ENCODE measurements at regions not wholly inside any gene's neighbourhood (a gene's known extent, or its start where the extent isn't known, plus 50 kb on each side); places are given as distances from the start of the nearest gene placed in this dataset.

- Histone ChIP-seq H3K4me1 (ENCODE audit: control insufficient read depth in 1 of 2, insufficient read depth in 2 of 2, low read length in 2 of 2) (no peaks in the 10 kb centered on the region), H3K9ac (ENCODE audit: low read depth in 1 of 2, low read length in 2 of 2) (no peak overlapping the region)
Measured at GRCh38 chr13:90403330-90404082, 944.0 kb upstream of the MIR17HG start.

GRCh38 chr13:90405301-90405700, 942.2 kb upstream of the MIR17HG start:
- H3K9ac ChIP-seq (ENCODE audit: low read depth in 1 of 2, low read length in 2 of 2) = no peak overlapping the region
- no peaks in the 10 kb centered on the region for H3K4me1 ChIP-seq (ENCODE audit: control insufficient read depth in 1 of 2, insufficient read depth in 2 of 2, low read length in 2 of 2)
- H3K9me3 ChIP-seq (ENCODE audit: control insufficient read depth in 1 of 2, low read length in 2 of 2) = peaks cover 0 to 2% of the 10 kb centered on the region in 2 donors
- H3K4me3 ChIP-seq (ENCODE audit: low read depth in 1 of 2, low read length in 2 of 2) = no peak overlapping the region
- no peaks in the 10 kb centered on the region for H3K36me3 ChIP-seq (ENCODE audit: control insufficient read depth in 1 of 2, insufficient read depth in 2 of 2, low read length in 2 of 2)
- no peaks in the 10 kb centered on the region for H3K27me3 ChIP-seq (ENCODE audit: control insufficient read depth in 1 of 2, insufficient read depth in 2 of 2, low read length in 2 of 2)
- no peak overlapping the region for H3K27ac ChIP-seq (ENCODE audit: low read depth, low read length)

More at GRCh38 chr13:90403330-90404082, 944.0 kb upstream of the MIR17HG start:
- H3K9me3 ChIP-seq (ENCODE audit: control insufficient read depth in 1 of 2, low read length in 2 of 2) = peaks cover 2 to 6% of the 10 kb centered on the region in 2 donors
- H3K4me3 ChIP-seq (ENCODE audit: low read depth in 1 of 2, low read length in 2 of 2) = no peak overlapping the region
- no peaks in the 10 kb centered on the region for H3K27me3 ChIP-seq (ENCODE audit: control insufficient read depth in 1 of 2, insufficient read depth in 2 of 2, low read length in 2 of 2)
- no peaks in the 10 kb centered on the region for H3K36me3 ChIP-seq (ENCODE audit: control insufficient read depth in 1 of 2, insufficient read depth in 2 of 2, low read length in 2 of 2)
- H3K27ac ChIP-seq (ENCODE audit: low read depth, low read length) = no peak overlapping the region

- H3K27me3 ChIP-seq (ENCODE audit: control insufficient read depth in 1 of 2, insufficient read depth in 2 of 2, low read length in 2 of 2) = no peaks in the 10 kb centered on the region
- no peak overlapping the region for H3K9ac ChIP-seq (ENCODE audit: low read depth in 1 of 2, low read length in 2 of 2)
- H3K36me3 ChIP-seq (ENCODE audit: control insufficient read depth in 1 of 2, insufficient read depth in 2 of 2, low read length in 2 of 2) = no peaks in the 10 kb centered on the region
- no peaks in the 10 kb centered on the region for H3K4me1 ChIP-seq (ENCODE audit: control insufficient read depth in 1 of 2, insufficient read depth in 2 of 2, low read length in 2 of 2)
- H3K4me3 ChIP-seq (ENCODE audit: low read depth in 1 of 2, low read length in 2 of 2) = no peak overlapping the region
- no peaks in the 10 kb centered on the region for H3K9me3 ChIP-seq (ENCODE audit: control insufficient read depth in 1 of 2, low read length in 2 of 2)
- no peak overlapping the region for H3K27ac ChIP-seq (ENCODE audit: low read depth, low read length)
Measured at GRCh38 chr13:90412980-90413379, 934.5 kb upstream of the MIR17HG start.

GRCh38 chr13:90413548-90413947, 933.9 kb upstream of the MIR17HG start:
- H3K27ac ChIP-seq (ENCODE audit: low read depth, low read length) = no peak overlapping the region
- H3K36me3 ChIP-seq (ENCODE audit: control insufficient read depth in 1 of 2, insufficient read depth in 2 of 2, low read length in 2 of 2) = no peaks in the 10 kb centered on the region
- H3K4me3 ChIP-seq (ENCODE audit: low read depth in 1 of 2, low read length in 2 of 2) = no peak overlapping the region
- H3K4me1 ChIP-seq (ENCODE audit: control insufficient read depth in 1 of 2, insufficient read depth in 2 of 2, low read length in 2 of 2) = no peaks in the 10 kb centered on the region
- H3K27me3 ChIP-seq (ENCODE audit: control insufficient read depth in 1 of 2, insufficient read depth in 2 of 2, low read length in 2 of 2) = no peaks in the 10 kb centered on the region
- no peaks in the 10 kb centered on the region for H3K9me3 ChIP-seq (ENCODE audit: control insufficient read depth in 1 of 2, low read length in 2 of 2)
- no peak overlapping the region for H3K9ac ChIP-seq (ENCODE audit: low read depth in 1 of 2, low read length in 2 of 2)

GRCh38 chr13:90414691-90415596, 932.5 kb upstream of the MIR17HG start:
- Histone ChIP-seq H3K9me3 (ENCODE audit: control insufficient read depth in 1 of 2, low read length in 2 of 2) (no peaks in the 10 kb centered on the region), H3K9ac (ENCODE audit: low read depth in 1 of 2, low read length in 2 of 2) (no peak overlapping the region), H3K4me1 (ENCODE audit: control insufficient read depth in 1 of 2, insufficient read depth in 2 of 2, low read length in 2 of 2) (no peaks in the 10 kb centered on the region), H3K36me3 (ENCODE audit: control insufficient read depth in 1 of 2, insufficient read depth in 2 of 2, low read length in 2 of 2) (no peaks in the 10 kb centered on the region), H3K27ac (ENCODE audit: low read depth, low read length) (no peak overlapping the region), H3K4me3 (ENCODE audit: low read depth in 1 of 2, low read length in 2 of 2) (no peak overlapping the region), H3K27me3 (ENCODE audit: control insufficient read depth in 1 of 2, insufficient read depth in 2 of 2, low read length in 2 of 2) (no peaks in the 10 kb centered on the region)

- no peaks in the 10 kb centered on the region for H3K4me1 ChIP-seq (ENCODE audit: control insufficient read depth in 1 of 2, insufficient read depth in 2 of 2, low read length in 2 of 2)
- H3K36me3 ChIP-seq (ENCODE audit: control insufficient read depth in 1 of 2, insufficient read depth in 2 of 2, low read length in 2 of 2) = no peaks in the 10 kb centered on the region
- no peak overlapping the region for H3K4me3 ChIP-seq (ENCODE audit: low read depth in 1 of 2, low read length in 2 of 2)
- no peak overlapping the region for H3K27ac ChIP-seq (ENCODE audit: low read depth, low read length)
- no peaks in the 10 kb centered on the region for H3K27me3 ChIP-seq (ENCODE audit: control insufficient read depth in 1 of 2, insufficient read depth in 2 of 2, low read length in 2 of 2)
- H3K9me3 ChIP-seq (ENCODE audit: control insufficient read depth in 1 of 2, low read length in 2 of 2) = no peaks in the 10 kb centered on the region
- H3K9ac ChIP-seq (ENCODE audit: low read depth in 1 of 2, low read length in 2 of 2) = no peak overlapping the region
Measured at GRCh38 chr13:90415902-90416301, 931.6 kb upstream of the MIR17HG start.

- H3K4me3 ChIP-seq (ENCODE audit: low read depth in 1 of 2, low read length in 2 of 2) = no peak overlapping the region
- H3K36me3 ChIP-seq (ENCODE audit: control insufficient read depth in 1 of 2, insufficient read depth in 2 of 2, low read length in 2 of 2) = no peaks in the 10 kb centered on the region
- H3K4me1 ChIP-seq (ENCODE audit: control insufficient read depth in 1 of 2, insufficient read depth in 2 of 2, low read length in 2 of 2) = no peaks in the 10 kb centered on the region
- H3K27me3 ChIP-seq (ENCODE audit: control insufficient read depth in 1 of 2, insufficient read depth in 2 of 2, low read length in 2 of 2) = no peaks in the 10 kb centered on the region
- no peak overlapping the region for H3K9ac ChIP-seq (ENCODE audit: low read depth in 1 of 2, low read length in 2 of 2)
- no peaks in the 10 kb centered on the region for H3K9me3 ChIP-seq (ENCODE audit: control insufficient read depth in 1 of 2, low read length in 2 of 2)
- no peak overlapping the region for H3K27ac ChIP-seq (ENCODE audit: low read depth, low read length)
Measured at GRCh38 chr13:90416519-90416918, 931.0 kb upstream of the MIR17HG start.

- H3K4me3 ChIP-seq (ENCODE audit: low read depth in 1 of 2, low read length in 2 of 2) = no peak overlapping the region
- H3K4me1 ChIP-seq (ENCODE audit: control insufficient read depth in 1 of 2, insufficient read depth in 2 of 2, low read length in 2 of 2) = no peaks in the 10 kb centered on the region
- H3K36me3 ChIP-seq (ENCODE audit: control insufficient read depth in 1 of 2, insufficient read depth in 2 of 2, low read length in 2 of 2) = no peaks in the 10 kb centered on the region
- H3K9me3 ChIP-seq (ENCODE audit: control insufficient read depth in 1 of 2, low read length in 2 of 2) = no peaks in the 10 kb centered on the region
- no peak overlapping the region for H3K27ac ChIP-seq (ENCODE audit: low read depth, low read length)
- H3K27me3 ChIP-seq (ENCODE audit: control insufficient read depth in 1 of 2, insufficient read depth in 2 of 2, low read length in 2 of 2) = no peaks in the 10 kb centered on the region
- H3K9ac ChIP-seq (ENCODE audit: low read depth in 1 of 2, low read length in 2 of 2) = no peak overlapping the region
Measured at GRCh38 chr13:90416938-90417337, 930.5 kb upstream of the MIR17HG start.

- Histone ChIP-seq H3K4me1 (ENCODE audit: control insufficient read depth in 1 of 2, insufficient read depth in 2 of 2, low read length in 2 of 2) (no peaks in the 10 kb centered on the region), H3K36me3 (ENCODE audit: control insufficient read depth in 1 of 2, insufficient read depth in 2 of 2, low read length in 2 of 2) (no peaks in the 10 kb centered on the region), H3K4me3 (ENCODE audit: low read depth in 1 of 2, low read length in 2 of 2) (no peak overlapping the region), H3K9ac (ENCODE audit: low read depth in 1 of 2, low read length in 2 of 2) (no peak overlapping the region), H3K27ac (ENCODE audit: low read depth, low read length) (no peak overlapping the region), H3K9me3 (ENCODE audit: control insufficient read depth in 1 of 2, low read length in 2 of 2) (no peaks in the 10 kb centered on the region), H3K27me3 (ENCODE audit: control insufficient read depth in 1 of 2, insufficient read depth in 2 of 2, low read length in 2 of 2) (no peaks in the 10 kb centered on the region)
Measured at GRCh38 chr13:90420683-90421082, 926.8 kb upstream of the MIR17HG start.
